Neural progenitor cell (in vitro differentiated cells): ENCODE measurements at regions not wholly inside any gene's neighbourhood (a gene's known extent, or its start where the extent isn't known, plus 50 kb on each side); places are given as distances from the start of the nearest gene placed in this dataset.
A peak's percentile ranks its signal among the peaks of the same experiment; 100 is the strongest.
"Not testable (repeated sequence)": the region's sequence is repeated elsewhere in the genome, so short reads cannot be mapped to it uniquely, and the experiment has no call there.

ENCODE experiments used
- DNase-seq: peaks from one replicate; pipeline ENCODE4 v3.0.0-alpha.2; 2016; ENCODE audit warnings: low spot score
- H2AFZ ChIP-seq: fragments of 200-600 bp; sonication (generic); replicated peaks from 2 replicates; pipeline ENCODE4 v1.6.1; 2016; ENCODE audit warnings: antibody characterized with exemption
- H3F3A ChIP-seq: fragments of 200-600 bp; sonication (generic); 2 replicates; pipeline ENCODE4 v1.6.1; 2016; ENCODE audit warnings: antibody characterized with exemption, low read depth
- H3K27ac ChIP-seq: fragments of 200-600 bp; sonication (generic); 2 replicates; pipeline ENCODE4 v1.5.1; 2016; ENCODE audit warnings: mild to moderate bottlenecking
- H3K27me3 ChIP-seq: fragments of 200-600 bp; sonication (generic); 2 replicates; pipeline ENCODE4 v1.6.1; 2016; ENCODE audit warnings: mild to moderate bottlenecking, moderate library complexity
- H3K36me3 ChIP-seq: fragments of 200-600 bp; sonication (generic); 2 replicates; pipeline ENCODE4 v1.5.1; 2016
- H3K4me1 ChIP-seq: fragments of 200-600 bp; sonication (generic); 2 replicates; pipeline ENCODE4 v1.6.1; 2016; ENCODE audit warnings: mixed run types
- H3K4me2 ChIP-seq: fragments of 200-600 bp; sonication (generic); 2 replicates; pipeline ENCODE4 v1.6.1; 2016
- H3K4me3 ChIP-seq: fragments of 200-600 bp; sonication (generic); 2 replicates; pipeline ENCODE4 v1.5.1; 2016
- H3K79me2 ChIP-seq: fragments of 200-600 bp; sonication (generic); 2 replicates; pipeline ENCODE4 v1.6.1; 2016; ENCODE audit warnings: low read depth
- H3K9ac ChIP-seq: fragments of 200-600 bp; sonication (generic); 2 replicates; pipeline ENCODE4 v1.6.1; 2016
- H3K9me3 ChIP-seq: fragments of 200-600 bp; sonication (generic); 2 replicates; pipeline ENCODE4 v1.5.1; 2016; ENCODE audit warnings: low read depth
- H4K20me1 ChIP-seq: fragments of 200-600 bp; sonication (generic); 2 replicates; pipeline ENCODE4 v1.6.1; 2016; ENCODE audit warnings: low read depth
- H3K27ac Mint-ChIP-seq: 3 replicates; pipeline ENCODE4 v1.8.0; 2021; ENCODE audit warnings: mixed read lengths
- H3K27me3 Mint-ChIP-seq: 2 replicates; pipeline ENCODE4 v1.8.0; 2022; ENCODE audit warnings: low read depth, mild to moderate bottlenecking, inconsistent platforms, moderate library complexity, mixed read lengths; ENCODE audit not compliant: insufficient read depth
- H3K36me3 Mint-ChIP-seq: 3 replicates; pipeline ENCODE4 v1.8.0; 2021; ENCODE audit warnings: mixed read lengths
- H3K4me1 Mint-ChIP-seq: 3 replicates; pipeline ENCODE4 v1.8.0; 2021; ENCODE audit warnings: mixed read lengths
- H3K4me3 Mint-ChIP-seq: 3 replicates; pipeline ENCODE4 v1.8.0; 2021; ENCODE audit warnings: mild to moderate bottlenecking, moderate library complexity, mixed read lengths
- H3K9me3 Mint-ChIP-seq: 3 replicates; pipeline ENCODE4 v1.8.0; 2020; ENCODE audit warnings: mixed read lengths
- EZH2 ChIP-seq: fragments of 200-600 bp; sonication (generic); IDR thresholded peaks from 2 replicates; pipeline ENCODE4 v1.6.1; 2017; ENCODE audit warnings: antibody characterized with exemption, mild to moderate bottlenecking, moderate library complexity
- EZH2phosphoT487 ChIP-seq: fragments of 200-600 bp; sonication (generic); IDR thresholded peaks from 2 replicates; pipeline ENCODE4 v1.6.1; 2017; ENCODE audit warnings: antibody characterized with exemption
- TF ChIP-seq, protein P1 (sequence below): fragments of 200-600 bp; sonication (generic); IDR thresholded peaks from 2 replicates; pipeline ENCODE4 v1.5.1; 2017; ENCODE audit warnings: antibody characterized with exemption, mild to moderate bottlenecking

DNA sequence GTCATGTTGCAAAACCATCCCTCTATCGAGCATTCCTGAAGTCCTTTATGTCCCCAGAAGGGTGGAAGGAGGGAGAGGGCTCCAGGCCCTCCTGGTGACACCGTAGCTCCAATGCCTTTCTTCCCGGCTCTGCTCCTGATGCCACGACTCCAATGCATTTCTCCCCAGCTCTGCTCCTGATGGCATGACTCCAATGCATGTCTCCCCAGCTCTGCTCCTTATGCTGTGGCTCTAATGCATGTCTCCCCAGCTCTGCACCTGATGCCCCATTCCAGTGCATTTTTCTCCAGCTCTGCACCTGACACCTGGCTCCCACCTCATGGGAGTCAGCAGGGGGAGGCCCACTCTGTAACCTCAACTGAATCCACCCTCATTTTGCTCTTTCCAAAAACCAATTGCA is 153.0 kb upstream of the SALL3 start:
- TF ChIP-seq, protein P1, sequence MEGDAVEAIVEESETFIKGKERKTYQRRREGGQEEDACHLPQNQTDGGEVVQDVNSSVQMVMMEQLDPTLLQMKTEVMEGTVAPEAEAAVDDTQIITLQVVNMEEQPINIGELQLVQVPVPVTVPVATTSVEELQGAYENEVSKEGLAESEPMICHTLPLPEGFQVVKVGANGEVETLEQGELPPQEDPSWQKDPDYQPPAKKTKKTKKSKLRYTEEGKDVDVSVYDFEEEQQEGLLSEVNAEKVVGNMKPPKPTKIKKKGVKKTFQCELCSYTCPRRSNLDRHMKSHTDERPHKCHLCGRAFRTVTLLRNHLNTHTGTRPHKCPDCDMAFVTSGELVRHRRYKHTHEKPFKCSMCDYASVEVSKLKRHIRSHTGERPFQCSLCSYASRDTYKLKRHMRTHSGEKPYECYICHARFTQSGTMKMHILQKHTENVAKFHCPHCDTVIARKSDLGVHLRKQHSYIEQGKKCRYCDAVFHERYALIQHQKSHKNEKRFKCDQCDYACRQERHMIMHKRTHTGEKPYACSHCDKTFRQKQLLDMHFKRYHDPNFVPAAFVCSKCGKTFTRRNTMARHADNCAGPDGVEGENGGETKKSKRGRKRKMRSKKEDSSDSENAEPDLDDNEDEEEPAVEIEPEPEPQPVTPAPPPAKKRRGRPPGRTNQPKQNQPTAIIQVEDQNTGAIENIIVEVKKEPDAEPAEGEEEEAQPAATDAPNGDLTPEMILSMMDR, result no peak
- TF ChIP-seq EZH2phosphoT487 (no peak), EZH2 (no peak)
- no peaks in the 10 kb centered on the region for H3K36me3 Mint-ChIP-seq
- no peaks in the 10 kb centered on the region for H3K9me3 Mint-ChIP-seq
- Histone ChIP-seq H3K27me3 (no peaks in the 10 kb centered on the region), H3K4me1 (peaks cover 47% of the 10 kb centered on the region), H2AFZ (no peak overlapping the region), H4K20me1 (no peaks in the 10 kb centered on the region), H3K4me3 (no peak overlapping the region), H3K9ac (no peak overlapping the region), H3K9me3 (no peaks in the 10 kb centered on the region), H3F3A (peaks cover 20% of the 10 kb centered on the region), H3K79me2 (no peaks in the 10 kb centered on the region), H3K27ac (no peak overlapping the region), H3K4me2 (no peak overlapping the region), H3K36me3 (no peaks in the 10 kb centered on the region)
- peaks cover 17% of the 10 kb centered on the region for H3K4me1 Mint-ChIP-seq
- H3K27ac Mint-ChIP-seq, result no peak overlapping the region
- peaks cover 2% of the 10 kb centered on the region for H3K27me3 Mint-ChIP-seq
- no peak overlapping the region for H3K4me3 Mint-ChIP-seq
- no peak for DNase-seq

DNA sequence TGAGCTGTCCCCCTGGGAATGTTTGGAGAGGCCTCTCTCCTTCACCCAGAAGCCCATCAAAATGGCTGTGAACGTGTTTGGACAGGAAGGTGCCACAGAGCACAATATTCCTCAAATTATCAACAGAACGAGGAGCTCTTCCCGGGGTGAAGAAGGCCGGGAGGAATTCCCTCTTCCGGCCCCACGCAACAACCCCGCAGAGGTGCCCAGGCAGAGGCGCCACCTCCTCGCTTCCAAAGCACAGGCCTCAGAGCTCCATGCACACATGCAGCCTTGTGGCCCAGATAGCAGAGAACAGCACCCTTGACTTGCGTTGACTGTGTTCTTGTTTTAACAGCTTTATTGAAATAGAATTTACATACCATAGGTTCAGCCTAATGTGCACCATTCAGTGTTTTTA is 152.5 kb upstream of the SALL3 start:
- Histone ChIP-seq H3K27ac (no peak overlapping the region), H3K9ac (no peak overlapping the region), H3K9me3 (no peaks in the 10 kb centered on the region), H3K79me2 (no peaks in the 10 kb centered on the region), H3K36me3 (no peaks in the 10 kb centered on the region), H3K4me2 (no peak overlapping the region), H4K20me1 (no peaks in the 10 kb centered on the region), H3F3A (peaks cover 20% of the 10 kb centered on the region), H2AFZ (no peak overlapping the region), H3K4me3 (no peak overlapping the region), H3K27me3 (no peaks in the 10 kb centered on the region), H3K4me1 (peaks cover 47% of the 10 kb centered on the region)
- Mint-ChIP-seq H3K9me3 (no peaks in the 10 kb centered on the region), H3K4me3 (no peak overlapping the region), H3K27me3 (no peaks in the 10 kb centered on the region), H3K27ac (no peak overlapping the region), H3K4me1 (peaks cover 13% of the 10 kb centered on the region), H3K36me3 (no peaks in the 10 kb centered on the region)
- TF ChIP-seq, protein P1, result no peak
- TF ChIP-seq EZH2phosphoT487 (no peak), EZH2 (no peak)
- DNase-seq, result no peak

DNA sequence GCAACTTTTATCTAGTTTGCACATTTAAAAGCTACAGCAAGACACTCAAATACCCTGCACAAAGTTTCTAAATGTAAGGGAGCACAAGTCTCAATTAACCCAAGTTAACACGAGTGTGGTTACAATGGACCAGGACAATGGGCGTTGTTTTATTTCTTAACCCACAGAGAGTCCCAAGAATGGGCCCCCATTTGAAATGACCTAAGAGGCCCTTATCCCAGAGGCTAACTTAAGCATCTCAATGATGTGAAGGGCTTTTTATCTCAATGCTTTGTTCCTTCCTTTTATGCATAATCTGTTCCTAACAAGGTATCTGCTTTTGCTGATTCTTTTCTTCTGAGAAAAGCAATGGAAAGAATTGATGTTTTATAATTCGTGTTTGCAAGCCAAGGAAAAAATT is 151.5 kb upstream of the SALL3 start:
- Histone ChIP-seq H3K4me2 (peak overlapping the region; percentile 68), H3K9me3 (no peaks in the 10 kb centered on the region), H3K79me2 (no peaks in the 10 kb centered on the region), H3K36me3 (no peaks in the 10 kb centered on the region), H3K27ac (peak overlapping the region; percentile 87), H4K20me1 (no peaks in the 10 kb centered on the region), H3K9ac (no peak overlapping the region), H3K4me1 (peaks cover 47% of the 10 kb centered on the region), H3F3A (peaks cover 20% of the 10 kb centered on the region), H2AFZ (no peak overlapping the region), H3K27me3 (no peaks in the 10 kb centered on the region), H3K4me3 (no peak overlapping the region)
- Mint-ChIP-seq H3K4me1 (peaks cover 16% of the 10 kb centered on the region), H3K27ac (no peak overlapping the region), H3K9me3 (no peaks in the 10 kb centered on the region), H3K27me3 (no peaks in the 10 kb centered on the region), H3K4me3 (no peak overlapping the region), H3K36me3 (no peaks in the 10 kb centered on the region)
- TF ChIP-seq, protein P1, result no peak
- TF ChIP-seq EZH2 (no peak), EZH2phosphoT487 (no peak)
- DNase-seq, result peak; percentile 62

DNA sequence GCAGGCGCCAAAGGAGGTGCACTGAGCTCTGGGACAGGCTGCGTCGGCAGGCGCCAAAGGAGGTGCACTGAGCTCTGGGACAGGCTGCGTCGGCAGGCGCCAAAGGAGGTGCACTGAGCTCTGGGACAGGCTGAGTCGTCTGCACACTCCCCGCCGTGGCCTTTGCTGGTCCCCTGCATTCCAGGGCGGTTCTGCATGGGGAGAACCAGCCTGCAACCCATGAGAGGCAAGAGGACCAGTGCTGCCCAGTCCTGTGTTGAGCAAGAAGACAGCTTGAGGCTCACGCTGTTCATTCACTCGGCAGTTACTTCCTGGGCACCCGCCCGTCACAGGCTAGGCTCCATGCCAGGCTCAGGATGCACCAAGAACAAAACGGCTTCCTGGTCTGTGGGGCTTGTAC is 150.6 kb upstream of the SALL3 start:
- peak overlapping the region; percentile 87 for H3K27ac ChIP-seq
- peaks cover 17% of the 10 kb centered on the region for H3K4me1 Mint-ChIP-seq
- not testable (repeated sequence) for H2AFZ ChIP-seq, H3K4me3 Mint-ChIP-seq, DNase-seq, H3K9ac ChIP-seq, H3K4me3 ChIP-seq, H3K9me3 ChIP-seq, H3K27me3 ChIP-seq, H3K79me2 ChIP-seq, H4K20me1 ChIP-seq, H3K9me3 Mint-ChIP-seq, H3K27ac Mint-ChIP-seq, H3K36me3 ChIP-seq, H3K36me3 Mint-ChIP-seq, H3K27me3 Mint-ChIP-seq
- peaks cover 20% of the 10 kb centered on the region for H3F3A ChIP-seq
- peaks cover 46% of the 10 kb centered on the region for H3K4me1 ChIP-seq
- H3K4me2 ChIP-seq, result peak overlapping the region; percentile 68
